ENCODE measurements at regions not wholly inside any gene's neighbourhood (a gene's known extent, or its start where the extent isn't known, plus 50 kb on each side); places are given as distances from the start of the nearest gene placed in this dataset.

DNA sequence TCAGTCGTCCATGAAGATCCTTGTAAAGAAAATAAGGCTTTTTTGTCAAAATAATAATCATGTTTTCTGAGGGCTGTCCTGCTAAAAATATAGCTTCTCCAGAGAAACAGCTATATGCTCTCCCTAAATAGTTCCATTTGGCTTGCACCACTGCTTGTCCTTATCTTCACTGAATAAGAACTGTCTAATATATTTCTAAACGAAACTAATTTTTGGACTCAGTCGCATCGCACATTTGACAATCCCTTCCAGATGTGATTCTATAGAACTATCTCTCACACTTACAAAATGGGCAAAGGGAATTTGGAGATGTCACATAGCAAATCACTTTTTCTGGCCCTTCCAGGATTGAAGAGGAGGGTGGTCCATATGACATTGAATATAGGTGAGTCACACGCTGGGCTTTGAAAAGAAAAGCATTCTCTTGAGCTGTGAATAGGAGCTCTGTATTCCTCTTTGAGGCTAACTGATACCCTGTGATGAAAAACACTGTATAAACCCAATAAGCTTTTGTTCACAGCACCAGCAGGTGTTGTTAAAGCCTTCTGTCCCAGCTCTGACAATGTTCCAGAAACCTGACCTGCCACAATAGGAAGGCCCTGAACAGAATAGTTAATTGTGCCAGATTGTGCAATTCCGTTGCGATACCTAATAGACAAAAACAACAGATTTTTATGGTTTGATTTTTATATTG, 1144.2 kb downstream of the ROBO2 start:
- Histone ChIP-seq H3K27ac (no peak overlapping the region), H3K9me3 (no peaks in the 10 kb centered on the region), H3K4me1 (no peaks in the 10 kb centered on the region), H3K27me3 (no peaks in the 10 kb centered on the region), H3K36me3 (ENCODE audit: low read depth, missing control alignments) (no peaks in the 10 kb centered on the region), H3K4me3 (no peak overlapping the region)
- WGBS, 2 donors: 70 to 77% methylated on average over 7 of the region's 7 CpGs
- no peak for DNase-seq
- no peak for TF ChIP-seq POLR2A (IDR thresholded peaks at IDR 0.05)
- TF ChIP-seq, protein P1, sequence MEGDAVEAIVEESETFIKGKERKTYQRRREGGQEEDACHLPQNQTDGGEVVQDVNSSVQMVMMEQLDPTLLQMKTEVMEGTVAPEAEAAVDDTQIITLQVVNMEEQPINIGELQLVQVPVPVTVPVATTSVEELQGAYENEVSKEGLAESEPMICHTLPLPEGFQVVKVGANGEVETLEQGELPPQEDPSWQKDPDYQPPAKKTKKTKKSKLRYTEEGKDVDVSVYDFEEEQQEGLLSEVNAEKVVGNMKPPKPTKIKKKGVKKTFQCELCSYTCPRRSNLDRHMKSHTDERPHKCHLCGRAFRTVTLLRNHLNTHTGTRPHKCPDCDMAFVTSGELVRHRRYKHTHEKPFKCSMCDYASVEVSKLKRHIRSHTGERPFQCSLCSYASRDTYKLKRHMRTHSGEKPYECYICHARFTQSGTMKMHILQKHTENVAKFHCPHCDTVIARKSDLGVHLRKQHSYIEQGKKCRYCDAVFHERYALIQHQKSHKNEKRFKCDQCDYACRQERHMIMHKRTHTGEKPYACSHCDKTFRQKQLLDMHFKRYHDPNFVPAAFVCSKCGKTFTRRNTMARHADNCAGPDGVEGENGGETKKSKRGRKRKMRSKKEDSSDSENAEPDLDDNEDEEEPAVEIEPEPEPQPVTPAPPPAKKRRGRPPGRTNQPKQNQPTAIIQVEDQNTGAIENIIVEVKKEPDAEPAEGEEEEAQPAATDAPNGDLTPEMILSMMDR (IDR thresholded peaks at IDR 0.05): no peak
- intact Hi-C loops (cut with DNase I; ENCODE audit: low total_unique reads): no loop called here

DNA sequence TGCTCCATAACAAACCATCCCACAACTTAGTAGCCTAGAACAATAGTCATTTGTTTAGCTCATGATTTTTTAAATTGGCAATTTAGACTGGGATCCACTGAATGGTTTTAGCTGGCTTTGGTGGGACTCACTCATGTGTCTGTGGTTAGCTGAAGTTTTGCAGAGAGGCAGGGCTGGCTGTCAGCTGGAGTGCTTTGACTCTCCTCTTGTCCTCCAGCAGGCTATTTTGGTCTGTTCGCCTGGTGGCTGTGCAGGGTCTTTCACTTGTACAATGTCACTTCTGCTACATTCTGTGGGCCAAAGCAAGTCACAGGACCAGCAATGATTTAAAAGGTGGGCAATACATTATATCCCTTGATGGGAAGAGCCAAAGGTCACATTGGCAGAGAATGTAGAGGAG, 1146.5 kb downstream of the ROBO2 start:
- Histone ChIP-seq H3K4me1 (no peaks in the 10 kb centered on the region), H3K27me3 (no peaks in the 10 kb centered on the region), H3K9me3 (no peaks in the 10 kb centered on the region), H3K27ac (no peak overlapping the region), H3K36me3 (ENCODE audit: low read depth, missing control alignments) (no peaks in the 10 kb centered on the region), H3K4me3 (no peak overlapping the region)
- TF ChIP-seq POLR2A (IDR thresholded peaks at IDR 0.05): no peak
- TF ChIP-seq, protein P1 (IDR thresholded peaks at IDR 0.05): no peak
- intact Hi-C loops (cut with DNase I; ENCODE audit: low total_unique reads): no loop called here
- 92% methylated on average over 1 of the region's 1 CpG; no CpG with 5 or more reads in 1 of the 2 donors for WGBS, 2 donors
- DNase-seq: no peak

DNA sequence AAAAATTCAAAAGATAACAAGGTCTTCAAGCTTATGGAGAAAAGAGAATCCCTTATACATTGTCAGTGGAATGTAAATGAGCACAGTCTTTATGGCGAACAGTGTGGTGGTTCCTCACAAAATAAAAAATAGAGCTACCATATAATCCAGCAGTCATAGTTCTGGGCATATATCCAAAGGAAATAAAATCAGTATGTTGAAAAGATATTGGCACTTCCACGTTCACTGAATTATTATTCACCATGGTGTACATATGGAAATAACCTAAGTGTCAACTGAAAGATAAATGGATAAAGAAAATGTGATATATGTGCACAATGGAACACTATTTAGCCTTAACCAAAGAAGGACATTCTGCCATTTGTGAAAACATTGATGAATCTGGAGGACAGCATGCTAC, 1161.2 kb downstream of the ROBO2 start:
- Histone ChIP-seq H3K4me3 (no peak overlapping the region), H3K27me3 (no peaks in the 10 kb centered on the region), H3K4me1 (no peaks in the 10 kb centered on the region), H3K36me3 (ENCODE audit: low read depth, missing control alignments) (no peaks in the 10 kb centered on the region), H3K9me3 (no peaks in the 10 kb centered on the region), H3K27ac (no peak overlapping the region)
- 75 to 78% methylated on average over 2 of the region's 2 CpGs for WGBS, 2 donors
- intact Hi-C loops (cut with DNase I; ENCODE audit: low total_unique reads): no loop called here
- TF ChIP-seq, protein P1 (IDR thresholded peaks at IDR 0.05): no peak
- TF ChIP-seq POLR2A (IDR thresholded peaks at IDR 0.05): no peak
- DNase-seq: no peak

DNA sequence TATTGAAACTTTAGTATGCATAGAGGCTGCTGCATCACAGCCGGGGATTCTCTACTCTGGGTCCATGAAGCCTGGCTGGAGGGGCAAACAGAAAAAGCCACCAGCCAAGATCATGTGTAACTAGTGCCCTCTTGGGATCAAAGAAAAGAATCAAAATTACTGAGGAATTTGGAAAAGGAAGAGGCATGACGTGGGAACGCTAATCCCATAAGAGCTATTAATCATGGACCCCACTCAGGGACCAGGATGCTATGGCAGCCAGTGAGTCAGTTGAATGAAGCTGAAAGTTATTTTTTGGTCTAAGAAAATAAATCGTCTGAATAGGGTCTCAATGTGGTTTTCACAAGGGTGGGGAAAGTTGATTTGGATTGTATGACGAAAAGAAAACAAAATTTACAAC, 1165.1 kb downstream of the ROBO2 start:
- WGBS, 2 donors: 43 to 48% methylated on average over 5 of the region's 5 CpGs
- peak; percentile 19 for DNase-seq
- intact Hi-C loops (cut with DNase I; ENCODE audit: low total_unique reads): no loop called here

More for the DNA sequence above, 1165.1 kb downstream of the ROBO2 start:
- Histone ChIP-seq H3K27ac (no peak overlapping the region), H3K9me3 (no peaks in the 10 kb centered on the region), H3K4me1 (no peaks in the 10 kb centered on the region), H3K27me3 (no peaks in the 10 kb centered on the region), H3K36me3 (ENCODE audit: low read depth, missing control alignments) (no peaks in the 10 kb centered on the region), H3K4me3 (no peak overlapping the region)
- no peak for TF ChIP-seq POLR2A (IDR thresholded peaks at IDR 0.05)
- TF ChIP-seq, protein P1 (IDR thresholded peaks at IDR 0.05): no peak

All from testis (tissue), 2 donors.